Smooth muscle cell (in vitro differentiated cells): ENCODE measurements at regions not wholly inside any gene's neighbourhood (a gene's known extent, or its start where the extent isn't known, plus 50 kb on each side); places are given as distances from the start of the nearest gene placed in this dataset.
"Not testable (repeated sequence)": the region's sequence is repeated elsewhere in the genome, so short reads cannot be mapped to it uniquely, and the experiment has no call there.

ENCODE experiments used
- DNase-seq: peaks from one replicate; lab custom pipeline; 2025; ENCODE audit not compliant: unreplicated experiment; lab: John Stamatoyannopoulos, UW
- H2AFZ ChIP-seq: fragments of 200-600 bp; sonication (generic); 2 replicates; pipeline ENCODE4 v1.6.0; 2016; ENCODE audit warnings: antibody characterized with exemption, low read depth, mild to moderate bottlenecking
- H3F3A ChIP-seq: fragments of 200-600 bp; sonication (generic); 2 replicates; pipeline ENCODE4 v1.6.0; 2017; ENCODE audit warnings: antibody characterized with exemption, low read depth
- H3K27ac ChIP-seq: fragments of 200-600 bp; sonication (generic); 2 replicates; pipeline ENCODE4 v1.5.1; 2016; ENCODE audit warnings: low read depth, mild to moderate bottlenecking
- H3K27me3 ChIP-seq: fragments of 200-600 bp; sonication (generic); 2 replicates; pipeline ENCODE4 v1.6.1; 2016; ENCODE audit warnings: low read depth, mild to moderate bottlenecking
- H3K36me3 ChIP-seq: fragments of 200-600 bp; sonication (generic); 2 replicates; pipeline ENCODE4 v1.5.1; 2016; ENCODE audit warnings: low read depth
- H3K4me1 ChIP-seq: fragments of 200-600 bp; sonication (generic); 2 replicates; pipeline ENCODE4 v1.5.1; 2016; ENCODE audit warnings: low read depth
- H3K4me2 ChIP-seq: fragments of 200-600 bp; sonication (generic); 2 replicates; pipeline ENCODE4 v1.6.0; 2016; ENCODE audit warnings: mild to moderate bottlenecking
- H3K4me3 ChIP-seq: fragments of 200-600 bp; sonication (generic); 2 replicates; pipeline ENCODE4 v1.5.1; 2016; ENCODE audit warnings: mild to moderate bottlenecking
- H3K79me2 ChIP-seq: fragments of 200-600 bp; sonication (generic); 2 replicates; pipeline ENCODE4 v1.6.0; 2016; ENCODE audit warnings: low read depth, mild to moderate bottlenecking
- H3K9ac ChIP-seq: fragments of 200-600 bp; sonication (generic); 2 replicates; pipeline ENCODE4 v1.6.0; 2016; ENCODE audit warnings: low read depth
- H3K9me3 ChIP-seq: fragments of 200-600 bp; sonication (generic); replicated peaks from 2 replicates; pipeline ENCODE4 v1.5.1; 2016; ENCODE audit warnings: low read depth
- H4K20me1 ChIP-seq: fragments of 200-600 bp; sonication (generic); 2 replicates; pipeline ENCODE4 v1.6.0; 2016; ENCODE audit warnings: low read depth
- WGBS: methylation state at CpG from one replicate; pipeline ENCODE4 v1.1.7; 2016; ENCODE audit warnings: low lambda C conversion rate; 5-methylcytosine and 5-hydroxymethylcytosine counted together
- TF ChIP-seq, protein P1 (sequence below): fragments of 200-600 bp; sonication (generic); IDR thresholded peaks from 2 replicates; pipeline ENCODE4 v1.5.1; 2017; ENCODE audit warnings: borderline replicate concordance, mild to moderate bottlenecking, antibody characterized with exemption; ENCODE audit not compliant: insufficient read depth, poor library complexity, severe bottlenecking

- no peak overlapping the region for H2AFZ ChIP-seq
- no peak for DNase-seq
- TF ChIP-seq, protein P1, sequence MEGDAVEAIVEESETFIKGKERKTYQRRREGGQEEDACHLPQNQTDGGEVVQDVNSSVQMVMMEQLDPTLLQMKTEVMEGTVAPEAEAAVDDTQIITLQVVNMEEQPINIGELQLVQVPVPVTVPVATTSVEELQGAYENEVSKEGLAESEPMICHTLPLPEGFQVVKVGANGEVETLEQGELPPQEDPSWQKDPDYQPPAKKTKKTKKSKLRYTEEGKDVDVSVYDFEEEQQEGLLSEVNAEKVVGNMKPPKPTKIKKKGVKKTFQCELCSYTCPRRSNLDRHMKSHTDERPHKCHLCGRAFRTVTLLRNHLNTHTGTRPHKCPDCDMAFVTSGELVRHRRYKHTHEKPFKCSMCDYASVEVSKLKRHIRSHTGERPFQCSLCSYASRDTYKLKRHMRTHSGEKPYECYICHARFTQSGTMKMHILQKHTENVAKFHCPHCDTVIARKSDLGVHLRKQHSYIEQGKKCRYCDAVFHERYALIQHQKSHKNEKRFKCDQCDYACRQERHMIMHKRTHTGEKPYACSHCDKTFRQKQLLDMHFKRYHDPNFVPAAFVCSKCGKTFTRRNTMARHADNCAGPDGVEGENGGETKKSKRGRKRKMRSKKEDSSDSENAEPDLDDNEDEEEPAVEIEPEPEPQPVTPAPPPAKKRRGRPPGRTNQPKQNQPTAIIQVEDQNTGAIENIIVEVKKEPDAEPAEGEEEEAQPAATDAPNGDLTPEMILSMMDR: peak; percentile 32
- H3K36me3 ChIP-seq: no peaks in the 10 kb centered on the region
- H3K4me1 ChIP-seq: no peaks in the 10 kb centered on the region
- no peak overlapping the region for H3K9ac ChIP-seq
- H3K4me2 ChIP-seq: no peak overlapping the region
- H3K4me3 ChIP-seq: no peak overlapping the region
- H3K79me2 ChIP-seq: no peaks in the 10 kb centered on the region
- H3K27me3 ChIP-seq: no peaks in the 10 kb centered on the region
- no peaks in the 10 kb centered on the region for H3F3A ChIP-seq
- no peaks in the 10 kb centered on the region for H3K9me3 ChIP-seq
- no peak overlapping the region for H3K27ac ChIP-seq
- no peaks in the 10 kb centered on the region for H4K20me1 ChIP-seq
- WGBS: 69% methylated on average over 2 of the region's 2 CpGs
Observed at GRCh38 chr1:73452522-73452921, 745.5 kb downstream of the LRRIQ3 start.

DNA sequence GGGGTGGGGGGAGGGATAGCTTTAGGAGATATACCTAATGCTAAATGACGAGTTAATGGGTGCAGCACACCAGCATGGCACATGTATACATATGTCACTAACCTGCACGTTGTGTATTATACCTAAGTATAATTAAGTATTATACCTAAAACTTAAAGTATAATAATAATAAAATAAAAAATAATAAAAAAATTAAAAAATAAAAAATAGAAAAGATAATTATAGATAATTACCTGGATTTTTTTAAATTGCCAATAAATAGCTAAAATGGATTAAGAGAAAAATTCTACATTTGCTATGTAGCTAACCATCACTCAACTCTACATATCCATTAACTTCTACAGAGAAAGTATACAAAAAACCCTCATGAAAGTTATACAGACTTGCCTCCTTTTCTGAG, 747.3 kb downstream of the LRRIQ3 start:
- not testable (repeated sequence) for H3K9ac ChIP-seq, H4K20me1 ChIP-seq, H3K4me2 ChIP-seq, H3K4me1 ChIP-seq, DNase-seq, H3K36me3 ChIP-seq, H3K27ac ChIP-seq, H3K79me2 ChIP-seq, H3K9me3 ChIP-seq, H3K27me3 ChIP-seq, H2AFZ ChIP-seq, H3K4me3 ChIP-seq, H3F3A ChIP-seq
- WGBS: 92% methylated on average over 2 of the region's 2 CpGs

DNA sequence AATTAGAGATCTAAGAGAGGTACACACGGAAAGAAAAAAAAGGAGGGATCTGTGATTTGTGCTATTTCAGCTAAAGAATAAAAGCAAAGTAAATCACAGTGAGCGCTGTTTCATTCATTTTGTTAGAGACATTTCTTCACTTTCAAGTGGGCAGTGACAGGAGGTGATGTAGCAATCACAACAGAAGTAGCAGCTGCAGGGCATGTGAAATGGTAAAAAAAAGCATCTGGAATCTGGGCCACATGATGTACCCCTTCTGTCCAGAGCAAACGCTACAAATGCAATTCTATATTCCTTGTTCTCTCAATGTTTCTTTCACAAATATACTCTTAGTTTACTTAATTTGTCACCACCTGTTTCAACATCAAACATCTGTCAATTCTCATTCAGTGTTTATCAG, 786.5 kb downstream of the LRRIQ3 start:
- Histone ChIP-seq H2AFZ (no peak overlapping the region), H3K79me2 (no peaks in the 10 kb centered on the region), H3F3A (no peaks in the 10 kb centered on the region), H3K9me3 (no peaks in the 10 kb centered on the region), H3K9ac (no peak overlapping the region), H3K27ac (no peak overlapping the region), H4K20me1 (no peaks in the 10 kb centered on the region), H3K4me2 (no peak overlapping the region), H3K4me1 (no peaks in the 10 kb centered on the region), H3K4me3 (no peak overlapping the region), H3K27me3 (no peaks in the 10 kb centered on the region), H3K36me3 (no peaks in the 10 kb centered on the region)
- 83% methylated on average over 3 of the region's 3 CpGs for WGBS
- DNase-seq: no peak
- TF ChIP-seq, protein P1: no peak

GRCh38 chr1:73401666-73402065, 796.3 kb downstream of the LRRIQ3 start:
- no peaks in the 10 kb centered on the region for H3K27me3 ChIP-seq
- H4K20me1 ChIP-seq: no peaks in the 10 kb centered on the region
- 84% methylated on average over 2 of the region's 2 CpGs for whole genome bisulfite sequencing
- no peak overlapping the region for H3K9ac ChIP-seq
- H3K4me1 ChIP-seq: no peaks in the 10 kb centered on the region
- H3F3A ChIP-seq: no peaks in the 10 kb centered on the region
- no peaks in the 10 kb centered on the region for H3K36me3 ChIP-seq
- H3K4me3 ChIP-seq: no peak overlapping the region
- H3K4me2 ChIP-seq: no peak overlapping the region
- H3K9me3 ChIP-seq: no peaks in the 10 kb centered on the region
- H3K79me2 ChIP-seq: no peaks in the 10 kb centered on the region
- DNase-seq: no peak
- TF ChIP-seq, protein P1: no peak
- H3K27ac ChIP-seq: no peak overlapping the region
- no peak overlapping the region for H2AFZ ChIP-seq
